Erythroblast (primary cell): ENCODE measurements at regions not wholly inside any gene's neighbourhood (a gene's known extent, or its start where the extent isn't known, plus 50 kb on each side); places are given as distances from the start of the nearest gene placed in this dataset.

ENCODE experiments used
- GATA1 ChIP-seq: IDR thresholded peaks from 2 replicates; pipeline ENCODE4 v1.6.1; 2011; ENCODE audit warnings: low read depth, mild to moderate bottlenecking, control low read depth, low read length, moderate library complexity
- POLR2A ChIP-seq: IDR thresholded peaks from 2 replicates; pipeline ENCODE4 v1.6.1; 2011; ENCODE audit warnings: mild to moderate bottlenecking, low read length

- TF ChIP-seq POLR2A (no peak), GATA1 (no peak)
These were observed 624.5 kb downstream of the PLOD2 start for GRCh38 chr3:145536461-145536860.
